ENCODE measurements at regions not wholly inside any gene's neighbourhood (a gene's known extent, or its start where the extent isn't known, plus 50 kb on each side); places are given as distances from the start of the nearest gene placed in this dataset.

DNA sequence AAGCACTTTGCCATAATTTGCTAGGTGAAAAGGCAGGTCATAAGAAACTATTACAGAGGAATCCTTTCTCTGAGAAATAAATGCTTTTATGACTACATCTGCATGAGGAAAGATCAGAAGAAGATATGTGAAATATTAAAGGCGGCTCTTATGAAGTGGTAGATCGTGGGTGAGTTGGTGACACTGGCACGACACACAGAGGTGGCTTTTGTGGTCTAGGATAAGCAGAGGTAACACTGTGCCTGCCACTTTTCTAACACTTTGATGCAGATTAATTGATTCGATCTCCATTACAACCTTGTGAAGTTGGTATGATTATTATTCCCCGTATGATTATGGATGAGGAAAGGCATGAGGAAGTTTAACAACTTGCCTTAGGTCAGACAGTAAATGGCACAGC is 60.0 kb upstream of the ELK3 start:
- Histone ChIP-seq H3K9me3 (replicated peaks) (no peaks in the 10 kb centered on the region), H3K4me1 (peaks cover 22% of the 10 kb centered on the region)
- intact Hi-C loops (cut with micrococcal nuclease), result no loop called here

DNA sequence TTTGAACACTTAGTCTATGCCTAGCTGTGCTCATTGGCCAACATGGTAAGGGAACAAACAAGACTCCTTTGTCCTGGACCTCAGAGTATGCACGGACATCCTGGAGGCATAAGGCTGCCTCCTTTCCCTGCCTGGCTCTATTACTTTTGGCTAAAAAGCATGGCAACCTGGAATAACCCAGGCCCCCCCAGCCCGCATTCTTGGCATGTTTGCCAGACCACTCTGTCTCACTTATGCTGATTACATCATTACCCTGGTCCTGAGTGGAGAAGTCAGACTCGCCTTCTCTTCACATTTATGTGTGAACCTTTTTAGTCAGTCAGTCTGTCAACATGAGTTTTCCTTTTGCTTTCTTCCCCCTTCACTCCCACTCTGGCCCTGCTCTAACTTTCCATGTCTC is 58.0 kb upstream of the ELK3 start:
- intact Hi-C loops (cut with micrococcal nuclease), result no loop called here
- Histone ChIP-seq H3K27me3 (ENCODE audit: low read depth) (peaks cover 11% of the 10 kb centered on the region), H3K27ac (replicated peaks) (peak overlapping the region; percentile 12), H3K36me3 (no peaks in the 10 kb centered on the region), H3K4me1 (peaks cover 10% of the 10 kb centered on the region), H3K4me3 (no peak overlapping the region), H3K9me3 (replicated peaks) (peaks cover 5% of the 10 kb centered on the region)
- no peak for DNase-seq
- TF ChIP-seq, protein P1, sequence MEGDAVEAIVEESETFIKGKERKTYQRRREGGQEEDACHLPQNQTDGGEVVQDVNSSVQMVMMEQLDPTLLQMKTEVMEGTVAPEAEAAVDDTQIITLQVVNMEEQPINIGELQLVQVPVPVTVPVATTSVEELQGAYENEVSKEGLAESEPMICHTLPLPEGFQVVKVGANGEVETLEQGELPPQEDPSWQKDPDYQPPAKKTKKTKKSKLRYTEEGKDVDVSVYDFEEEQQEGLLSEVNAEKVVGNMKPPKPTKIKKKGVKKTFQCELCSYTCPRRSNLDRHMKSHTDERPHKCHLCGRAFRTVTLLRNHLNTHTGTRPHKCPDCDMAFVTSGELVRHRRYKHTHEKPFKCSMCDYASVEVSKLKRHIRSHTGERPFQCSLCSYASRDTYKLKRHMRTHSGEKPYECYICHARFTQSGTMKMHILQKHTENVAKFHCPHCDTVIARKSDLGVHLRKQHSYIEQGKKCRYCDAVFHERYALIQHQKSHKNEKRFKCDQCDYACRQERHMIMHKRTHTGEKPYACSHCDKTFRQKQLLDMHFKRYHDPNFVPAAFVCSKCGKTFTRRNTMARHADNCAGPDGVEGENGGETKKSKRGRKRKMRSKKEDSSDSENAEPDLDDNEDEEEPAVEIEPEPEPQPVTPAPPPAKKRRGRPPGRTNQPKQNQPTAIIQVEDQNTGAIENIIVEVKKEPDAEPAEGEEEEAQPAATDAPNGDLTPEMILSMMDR (IDR thresholded peaks at IDR 0.05; ENCODE audit: borderline replicate concordance), result no peak

More for the DNA sequence above, 60.0 kb upstream of the ELK3 start:
- Histone ChIP-seq H3K4me3 (no peak overlapping the region), H3K27me3 (ENCODE audit: low read depth) (peaks cover 20% of the 10 kb centered on the region), H3K27ac (replicated peaks) (no peak overlapping the region), H3K36me3 (no peaks in the 10 kb centered on the region)
- TF ChIP-seq, protein P1 (IDR thresholded peaks at IDR 0.05; ENCODE audit: borderline replicate concordance), result no peak
- DNase-seq, result no peak

DNA sequence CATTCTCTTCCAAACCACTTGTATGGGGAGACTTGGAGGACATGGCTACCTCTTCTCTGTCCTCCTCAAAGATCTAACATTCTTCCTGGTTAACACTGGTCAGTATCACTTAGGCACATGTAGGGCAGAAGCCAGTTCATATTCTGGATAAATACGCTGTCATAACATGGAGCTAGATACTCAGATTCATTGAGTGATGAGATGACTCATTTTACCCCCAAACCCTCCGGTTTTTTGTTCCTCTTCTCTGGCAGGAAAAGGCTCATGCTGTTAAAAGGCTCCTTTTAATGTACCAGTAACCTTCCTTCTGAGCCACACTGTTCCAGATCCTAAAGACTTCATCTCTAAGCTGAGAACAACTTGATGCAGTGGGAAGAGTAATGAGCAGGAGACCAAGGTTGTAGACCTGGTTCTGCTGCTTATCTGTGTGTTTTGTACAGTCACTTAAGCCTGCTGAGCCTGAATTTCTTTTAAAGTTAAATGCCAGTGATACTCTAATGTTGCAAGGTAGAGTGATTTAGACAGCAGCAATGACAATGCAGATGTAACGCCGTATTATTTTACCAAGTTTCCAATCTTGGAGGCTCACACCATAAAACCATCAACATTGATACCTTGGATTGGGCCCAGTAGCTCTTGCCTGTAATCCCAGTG is 57.3 kb upstream of the ELK3 start:
- H3K4me1 ChIP-seq, result peaks cover 10% of the 10 kb centered on the region
- H3K9me3 ChIP-seq (replicated peaks), result peaks cover 9% of the 10 kb centered on the region
- no peak for DNase-seq
- H3K4me3 ChIP-seq, result no peak overlapping the region
- no peak overlapping the region for H3K27ac ChIP-seq (replicated peaks)
- intact Hi-C loops (cut with micrococcal nuclease), result no loop called here
- no peaks in the 10 kb centered on the region for H3K36me3 ChIP-seq
- H3K27me3 ChIP-seq (ENCODE audit: low read depth), result peaks cover 5% of the 10 kb centered on the region
- TF ChIP-seq, protein P1 (IDR thresholded peaks at IDR 0.05; ENCODE audit: borderline replicate concordance), result no peak

DNA sequence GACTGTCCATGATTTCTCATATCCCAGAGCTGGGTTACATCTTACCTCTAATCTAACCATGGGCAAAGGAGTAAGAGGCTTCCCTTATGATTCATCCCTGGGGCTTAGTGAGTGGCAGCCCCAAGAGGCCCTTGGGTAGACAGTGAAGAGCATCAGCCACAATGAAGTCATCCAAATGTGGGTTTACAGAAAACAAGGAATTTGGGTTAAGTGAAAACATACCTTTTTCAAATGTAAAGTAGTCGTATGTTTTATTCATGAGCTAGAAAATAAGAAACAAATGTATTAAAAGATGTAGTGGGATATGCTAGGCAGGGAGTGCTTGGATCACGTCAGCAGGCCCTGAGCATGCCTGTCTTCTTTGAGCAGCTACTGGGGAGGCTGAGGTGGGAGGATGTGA is 54.0 kb upstream of the ELK3 start:
- peaks cover 9% of the 10 kb centered on the region for H3K9me3 ChIP-seq (replicated peaks)
- intact Hi-C loops (cut with micrococcal nuclease), result no loop called here
- TF ChIP-seq, protein P1 (IDR thresholded peaks at IDR 0.05; ENCODE audit: borderline replicate concordance), result no peak
- no peaks in the 10 kb centered on the region for H3K36me3 ChIP-seq
- H3K4me1 ChIP-seq, result peaks cover 25% of the 10 kb centered on the region
- no peak overlapping the region for H3K27ac ChIP-seq (replicated peaks)
- no peak overlapping the region for H3K4me3 ChIP-seq
- DNase-seq, result no peak
- H3K27me3 ChIP-seq (ENCODE audit: low read depth), result no peaks in the 10 kb centered on the region

DNA sequence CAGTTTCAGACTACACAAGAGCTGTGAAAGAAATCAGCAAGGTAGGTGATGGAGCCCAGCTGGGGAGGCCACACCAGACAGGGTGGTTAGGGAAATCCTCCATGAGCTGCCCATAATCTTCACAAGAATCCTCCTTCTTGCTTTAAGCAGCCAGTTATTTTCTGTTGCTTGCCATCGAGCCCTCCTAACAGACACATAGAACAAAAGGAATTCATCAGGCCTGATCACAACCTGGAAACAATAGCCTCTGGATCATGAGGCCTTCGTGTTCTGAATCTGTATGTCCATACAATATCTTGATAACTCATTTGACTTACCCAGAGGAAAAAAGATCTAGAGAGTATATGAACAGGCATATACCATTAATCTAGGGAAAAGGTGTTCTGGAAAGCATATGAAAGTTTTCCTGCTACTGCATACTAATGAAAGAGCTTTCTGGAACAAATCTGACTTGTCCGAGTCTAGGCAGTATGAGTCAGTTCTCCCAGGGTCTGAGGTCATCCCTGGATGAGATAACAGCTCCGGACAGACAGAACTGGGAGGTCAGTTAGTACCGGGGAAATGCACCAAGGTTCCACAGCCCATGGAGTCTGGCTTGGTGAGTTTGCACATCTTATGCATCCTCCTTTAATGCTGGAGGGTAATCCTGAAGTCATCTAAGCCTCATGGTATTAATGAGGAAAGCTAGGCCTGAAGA is 52.8 kb upstream of the ELK3 start:
- Histone ChIP-seq H3K4me1 (peaks cover 17% of the 10 kb centered on the region), H3K9me3 (replicated peaks) (peaks cover 9% of the 10 kb centered on the region), H3K27me3 (ENCODE audit: low read depth) (no peaks in the 10 kb centered on the region), H3K36me3 (no peaks in the 10 kb centered on the region), H3K27ac (replicated peaks) (peak overlapping the region; percentile 34), H3K4me3 (no peak overlapping the region)
- no peak for DNase-seq
- TF ChIP-seq, protein P1 (IDR thresholded peaks at IDR 0.05; ENCODE audit: borderline replicate concordance), result no peak
- intact Hi-C loops (cut with micrococcal nuclease), result no loop called here

Data from left ventricle myocardium inferior (tissue), 1 donor.